ENCODE measurements at regions not wholly inside any gene's neighbourhood (a gene's known extent, or its start where the extent isn't known, plus 50 kb on each side); places are given as distances from the start of the nearest gene placed in this dataset.

DNA sequence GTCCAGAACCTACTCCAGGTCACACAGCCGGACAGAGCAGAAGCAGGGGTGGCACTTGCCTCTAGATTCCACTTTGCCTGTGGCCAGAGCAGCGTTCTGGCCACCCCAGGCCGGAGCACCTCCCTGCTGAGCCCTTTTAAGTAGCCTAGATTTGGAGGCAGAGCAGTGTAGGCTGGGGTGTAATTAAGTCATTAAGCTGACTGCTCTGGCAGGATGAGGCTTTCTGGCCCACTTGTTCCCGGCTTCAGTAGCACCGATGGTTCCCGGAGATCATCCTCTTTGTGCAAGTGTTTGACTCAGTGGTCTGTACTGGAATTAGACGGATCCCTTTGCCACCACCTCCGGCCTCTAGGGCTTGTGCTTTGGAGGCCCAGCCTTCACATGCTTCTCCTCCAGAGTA lies 281.9 kb upstream of the ANKRD55 start:
- no peak for DNase-seq (ENCODE audit: low read depth in 2 of 2)

DNA sequence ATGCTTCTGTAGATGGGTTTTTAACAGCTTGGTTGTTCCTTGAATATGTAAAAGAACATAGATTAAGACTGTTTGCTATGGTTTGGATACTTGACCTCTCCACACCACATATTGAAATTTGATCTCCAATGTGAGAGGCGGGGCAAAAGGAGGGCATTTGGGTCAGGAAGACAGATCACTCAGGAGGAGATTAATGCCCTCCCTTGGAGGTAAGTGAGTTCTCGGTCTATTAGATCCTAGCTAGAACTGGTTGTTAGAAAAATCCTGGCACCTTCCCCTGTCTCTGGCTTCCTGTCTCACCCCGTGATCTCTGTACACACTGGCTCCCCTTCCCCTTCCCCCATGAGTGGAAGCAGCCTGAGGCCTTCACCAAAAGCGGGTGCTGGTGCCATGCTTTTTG lies 281.1 kb upstream of the ANKRD55 start:
- no peak for DNase-seq (ENCODE audit: low read depth in 2 of 2)

DNA sequence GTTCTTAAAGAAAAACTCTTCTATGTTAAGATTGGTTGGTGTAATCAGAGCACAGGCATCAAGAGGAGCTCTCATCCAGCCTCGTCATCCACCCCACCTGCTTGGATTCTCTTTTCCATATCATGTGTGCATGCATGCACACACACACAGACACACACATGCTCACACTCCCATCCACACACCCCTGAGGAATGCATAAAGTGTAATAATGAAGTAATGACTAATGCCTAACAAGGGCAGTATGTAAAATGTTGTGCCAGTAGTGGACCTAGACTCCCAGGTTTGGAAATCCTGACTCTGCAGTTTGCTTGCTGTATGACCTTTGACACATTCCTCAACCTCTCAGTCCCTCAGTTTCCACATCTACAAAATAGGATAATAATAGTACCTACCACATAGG lies 280.0 kb upstream of the ANKRD55 start:
- no peak for DNase-seq (ENCODE audit: low read depth in 2 of 2)

DNA sequence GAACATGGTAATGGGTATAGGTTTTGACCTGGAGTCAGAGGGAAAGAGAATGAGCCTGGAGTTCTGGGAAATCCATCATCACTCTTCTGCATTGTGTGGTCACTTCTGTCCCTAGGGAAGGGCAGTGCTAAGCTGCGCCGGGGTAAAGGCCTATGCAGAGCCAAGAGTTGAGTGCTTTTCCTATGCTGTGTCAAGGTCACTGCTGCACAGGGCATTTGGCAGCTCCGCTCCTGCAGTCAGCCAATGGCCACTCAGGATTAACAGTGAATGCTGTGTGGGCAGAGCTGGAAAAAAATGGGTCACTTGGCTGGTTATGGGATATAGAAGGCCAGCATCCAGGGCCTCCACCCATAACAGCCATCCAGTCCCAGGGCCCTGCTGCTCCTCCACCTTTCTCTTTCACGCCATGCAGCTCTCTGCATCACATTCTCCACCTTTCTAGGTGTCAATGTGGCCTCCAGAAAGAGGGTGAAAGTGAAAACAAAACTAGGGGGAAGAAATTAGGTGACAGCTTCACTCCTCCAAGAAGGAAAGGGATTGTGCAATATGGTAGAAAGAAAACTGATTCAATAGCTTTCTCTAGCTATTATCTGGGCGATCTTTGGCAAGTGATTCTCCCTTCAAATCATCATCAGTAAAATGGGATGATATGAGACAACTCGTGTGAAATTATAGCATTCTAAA lies 279.3 kb upstream of the ANKRD55 start:
- no peak for DNase-seq (ENCODE audit: low read depth in 2 of 2)

DNA sequence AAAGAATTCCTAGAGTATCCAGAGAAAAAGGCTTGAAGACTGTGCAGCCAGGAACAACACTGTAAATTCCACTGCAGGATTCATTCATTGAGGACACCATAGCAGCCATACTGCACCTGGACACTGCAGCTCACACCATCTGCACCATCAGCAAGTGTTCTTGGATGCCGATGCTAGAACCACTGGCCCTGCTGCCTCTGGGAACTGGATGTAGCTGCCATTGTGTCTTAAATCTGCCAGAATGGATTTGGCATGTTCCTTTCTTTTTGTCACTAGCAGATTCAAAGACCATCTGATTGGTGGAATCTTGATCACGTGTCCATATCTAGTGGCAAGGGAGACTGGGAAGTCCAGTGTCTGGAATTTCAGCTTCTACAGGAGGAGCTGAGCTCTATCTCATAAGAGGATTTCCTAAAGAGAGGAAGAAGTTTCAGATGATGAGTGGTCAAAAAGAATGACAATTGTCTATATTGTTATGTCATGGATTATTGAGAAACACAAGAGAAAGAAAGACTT lies 278.3 kb upstream of the ANKRD55 start:
- DNase-seq (ENCODE audit: low read depth in 2 of 2) = no peak

DNA sequence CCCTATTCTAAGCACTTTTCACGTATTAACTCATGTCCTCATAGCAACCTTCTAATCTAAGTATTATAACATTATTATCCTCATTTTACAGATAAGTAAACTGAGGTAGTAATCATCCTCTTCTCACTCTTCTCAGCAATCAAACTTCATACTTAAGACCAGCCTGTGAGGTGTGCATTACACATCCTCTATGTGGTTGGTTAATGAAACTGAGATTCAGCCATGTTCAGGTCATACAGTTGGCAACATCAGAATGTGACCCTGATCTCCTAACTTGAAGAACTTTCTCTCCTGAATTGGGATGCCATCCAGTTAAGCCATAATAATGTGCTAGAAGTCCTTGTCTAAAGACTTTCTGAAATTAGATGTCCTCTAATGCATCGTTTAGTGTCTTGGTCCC lies 275.1 kb upstream of the ANKRD55 start:
- no peak for DNase-seq (ENCODE audit: low read depth in 2 of 2)

DNA sequence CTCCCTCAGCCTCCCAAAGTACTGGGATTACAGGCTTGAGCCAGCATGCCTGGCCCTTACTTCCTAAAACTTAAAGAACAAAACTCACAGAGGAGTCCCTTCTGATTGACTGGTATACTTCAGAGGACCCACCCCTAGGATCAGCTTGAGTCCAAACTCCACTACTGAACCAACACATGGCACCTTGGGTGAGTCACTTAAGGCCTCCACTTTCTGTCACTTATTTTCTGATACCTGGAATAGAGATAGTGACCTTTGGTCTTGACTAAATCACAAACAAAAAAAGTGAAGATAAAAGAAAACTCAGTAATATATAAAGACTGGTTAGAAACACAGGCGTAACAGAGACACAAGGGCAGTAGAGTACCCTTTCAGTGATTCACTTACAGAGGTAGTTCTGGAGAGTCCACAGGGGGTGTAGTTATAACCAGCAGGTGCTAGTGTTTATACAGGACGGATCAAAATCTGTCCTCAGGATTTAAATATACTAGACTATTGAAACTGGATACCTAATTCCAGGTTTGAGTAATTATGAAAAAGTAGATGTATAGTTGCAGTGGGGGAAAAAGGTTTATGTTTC lies 274.3 kb upstream of the ANKRD55 start:
- DNase-seq (ENCODE audit: low read depth in 2 of 2) = no peak

DNA sequence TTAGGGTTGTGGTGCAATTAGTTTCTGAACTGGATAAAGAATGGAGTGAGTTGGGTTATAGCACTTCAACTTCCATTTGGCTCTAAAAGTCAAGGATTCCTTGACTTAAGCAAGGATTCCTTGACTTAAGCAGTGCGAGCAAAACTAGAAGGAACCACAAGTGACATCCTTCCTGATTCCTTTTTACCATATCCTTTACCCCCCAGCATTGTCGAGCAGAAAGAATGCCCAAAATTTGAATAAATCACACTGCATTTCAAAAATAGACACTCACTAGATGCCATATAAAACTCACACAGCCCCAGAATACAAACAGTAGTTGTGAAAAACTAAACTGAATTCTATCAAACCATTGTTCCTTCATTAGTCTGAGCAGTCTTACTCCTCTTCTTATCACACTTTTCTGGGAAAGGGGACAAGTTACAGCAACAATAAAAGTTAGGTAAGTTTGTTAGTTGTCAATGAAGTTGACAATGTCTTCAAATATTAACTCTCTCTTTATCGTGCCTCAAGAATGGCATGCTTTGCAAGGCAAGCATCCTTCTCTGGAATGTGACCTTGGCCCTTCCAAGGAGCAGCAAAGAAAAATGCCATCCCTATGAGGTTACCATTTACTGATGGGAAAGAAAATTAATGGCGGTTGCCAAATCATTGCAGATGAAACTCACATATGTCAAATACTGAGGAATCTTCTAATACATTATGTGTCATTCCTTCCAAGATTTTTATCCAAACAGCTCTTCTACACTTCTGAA lies 273.3 kb upstream of the ANKRD55 start:
- DNase-seq (ENCODE audit: low read depth in 2 of 2) = no peak

DNA sequence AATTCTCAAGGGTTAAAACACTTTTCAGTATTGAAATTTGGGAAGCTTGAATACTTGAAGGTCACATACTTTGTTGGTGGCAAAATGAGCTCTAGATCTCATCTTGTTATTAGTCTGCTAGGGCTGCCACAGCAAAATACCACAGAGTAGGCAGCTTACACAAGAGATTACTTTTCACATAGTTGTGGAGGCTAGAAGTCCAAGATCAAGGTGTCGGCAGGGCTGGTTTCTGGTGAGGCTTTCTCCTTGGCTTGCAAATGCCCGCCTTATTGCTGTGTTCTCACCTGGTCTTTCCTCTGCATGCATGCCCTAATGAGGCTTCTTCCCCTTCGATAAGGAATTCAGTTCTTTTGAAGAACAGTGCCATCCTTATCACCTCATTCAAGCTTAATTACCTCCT lies 270.8 kb upstream of the ANKRD55 start:
- DNase-seq (ENCODE audit: low read depth in 2 of 2) = no peak

DNA sequence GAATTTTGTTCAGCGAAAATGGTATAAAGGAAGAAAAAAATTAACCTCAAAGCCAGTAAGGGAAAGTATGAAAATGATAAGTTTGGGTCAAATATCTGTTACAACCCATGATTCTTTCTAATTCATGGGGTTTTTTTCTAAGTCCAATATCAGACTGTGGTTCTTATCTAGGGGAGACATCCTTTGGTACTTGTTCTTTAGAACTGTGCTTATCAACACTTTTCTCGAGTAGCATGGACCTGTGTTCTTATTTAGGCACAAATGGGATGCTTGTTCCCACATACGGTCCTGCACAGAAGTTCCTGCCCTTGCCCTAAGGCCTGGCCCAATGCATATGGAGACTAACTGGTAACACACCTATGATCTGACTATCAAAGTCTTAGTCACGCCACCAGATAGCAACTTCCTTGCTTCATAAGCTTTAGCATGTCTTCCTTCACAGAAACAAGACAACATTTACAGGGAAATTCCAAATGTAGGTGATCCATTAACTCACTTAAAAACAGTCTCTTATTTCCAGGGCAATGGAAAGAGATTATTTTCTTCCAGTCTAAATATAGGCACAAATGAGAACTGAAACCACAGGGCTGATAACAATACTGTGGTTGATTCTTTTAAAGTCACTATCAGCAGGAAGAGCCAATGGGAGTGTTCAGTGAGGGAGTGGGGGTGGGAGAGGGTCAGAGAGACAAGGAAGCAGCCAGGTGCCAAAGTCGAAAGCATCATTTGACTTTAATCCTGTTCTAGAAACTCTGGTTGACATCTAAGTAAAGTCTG lies 268.8 kb upstream of the ANKRD55 start:
- no peak for DNase-seq (ENCODE audit: low read depth in 2 of 2)

DNA sequence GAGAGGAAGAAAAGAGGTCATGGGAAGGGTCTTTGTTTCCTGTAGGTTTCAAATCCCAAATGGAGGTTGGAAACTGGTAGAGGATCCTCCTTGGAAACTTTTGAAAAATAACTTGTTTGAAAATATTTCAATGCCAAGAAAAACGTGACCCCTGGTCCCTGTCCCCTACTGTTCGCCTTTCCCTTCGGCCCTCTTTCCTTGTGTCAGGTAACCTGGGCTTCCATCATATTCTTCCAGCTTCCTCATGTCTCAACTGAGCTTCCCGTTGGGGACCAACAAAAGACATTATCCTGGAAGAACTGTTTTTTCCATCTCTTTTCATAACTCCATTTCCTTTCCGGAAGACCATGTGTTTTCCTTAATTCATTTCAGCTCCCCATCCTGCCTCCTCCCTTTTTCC lies 266.8 kb upstream of the ANKRD55 start:
- no peak for DNase-seq (ENCODE audit: low read depth in 2 of 2)

DNA sequence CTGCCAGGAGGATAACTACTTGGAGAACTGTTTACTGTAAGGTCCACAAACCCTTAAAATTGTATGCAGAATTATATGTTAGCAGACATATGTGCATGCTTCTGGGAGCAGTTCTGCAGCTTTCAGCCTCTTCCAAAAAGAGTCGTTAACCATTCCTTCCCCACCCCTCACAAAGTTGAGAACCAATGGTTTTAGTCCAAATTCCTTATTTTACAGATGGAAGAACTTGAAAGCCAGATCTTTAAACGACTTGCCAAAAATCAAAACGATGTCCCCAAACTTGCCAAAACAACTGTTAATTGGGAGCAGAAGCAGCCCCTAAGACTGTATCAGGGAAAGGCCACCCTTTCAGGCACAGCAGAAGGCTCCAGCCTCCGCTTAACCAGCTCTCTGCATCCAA lies 266.4 kb upstream of the ANKRD55 start:
- DNase-seq (ENCODE audit: low read depth in 2 of 2) = no peak

DNA sequence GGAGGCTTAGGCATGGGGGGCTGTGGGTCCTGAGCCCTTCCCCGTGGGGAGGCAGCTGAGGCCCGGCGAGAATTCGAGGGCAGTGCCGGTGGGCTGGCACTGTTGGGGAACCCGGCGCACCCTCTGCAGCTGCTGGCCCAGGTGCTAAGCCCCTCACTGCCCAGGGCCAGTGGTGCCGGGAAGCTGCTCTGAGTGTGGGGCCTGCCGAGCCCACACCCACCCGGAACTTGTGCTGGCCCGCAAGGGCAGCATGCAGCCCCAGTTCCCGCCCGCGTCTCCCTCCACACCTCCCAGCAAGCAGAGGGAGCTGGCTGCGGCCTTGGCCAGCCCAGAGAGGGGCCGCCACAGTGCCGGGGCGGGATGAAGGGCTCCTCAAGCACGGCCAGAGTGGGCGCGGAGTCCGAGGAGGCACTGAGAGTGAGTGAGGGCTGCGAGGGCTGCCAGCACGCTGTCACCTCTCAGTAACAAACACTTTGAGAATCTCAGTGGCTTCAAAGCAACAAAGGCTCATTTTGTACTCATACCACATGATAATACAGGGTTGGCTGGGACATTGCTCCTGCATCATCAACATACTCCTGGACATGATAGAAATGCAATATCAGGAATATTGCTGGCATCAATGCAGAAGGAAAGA lies 265.7 kb upstream of the ANKRD55 start:
- DNase-seq (ENCODE audit: low read depth in 2 of 2) = no peak

DNA sequence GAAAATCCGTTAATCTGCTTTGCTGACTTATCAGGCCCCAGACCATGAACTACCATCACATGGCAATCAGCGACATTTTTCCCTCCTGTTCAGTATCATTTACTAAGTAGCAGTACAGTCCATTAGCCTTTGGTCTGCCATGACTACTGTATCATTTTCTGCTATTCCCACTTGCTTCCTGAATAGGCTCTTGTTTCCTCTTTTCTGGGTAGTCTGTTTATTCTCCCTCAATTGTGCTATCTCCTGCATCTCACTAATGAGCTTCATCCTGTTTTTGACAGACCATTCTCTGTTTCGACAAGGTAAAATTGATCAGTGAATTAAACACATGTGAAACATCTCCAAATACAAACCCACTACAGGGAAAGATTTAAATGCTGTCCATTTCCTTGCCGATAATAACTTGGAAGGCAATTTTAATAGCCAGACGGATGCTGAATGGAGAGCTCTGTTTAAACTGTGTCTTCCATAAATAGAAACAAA lies 263.5 kb upstream of the ANKRD55 start:
- DNase-seq (ENCODE audit: low read depth in 2 of 2) = no peak

DNA sequence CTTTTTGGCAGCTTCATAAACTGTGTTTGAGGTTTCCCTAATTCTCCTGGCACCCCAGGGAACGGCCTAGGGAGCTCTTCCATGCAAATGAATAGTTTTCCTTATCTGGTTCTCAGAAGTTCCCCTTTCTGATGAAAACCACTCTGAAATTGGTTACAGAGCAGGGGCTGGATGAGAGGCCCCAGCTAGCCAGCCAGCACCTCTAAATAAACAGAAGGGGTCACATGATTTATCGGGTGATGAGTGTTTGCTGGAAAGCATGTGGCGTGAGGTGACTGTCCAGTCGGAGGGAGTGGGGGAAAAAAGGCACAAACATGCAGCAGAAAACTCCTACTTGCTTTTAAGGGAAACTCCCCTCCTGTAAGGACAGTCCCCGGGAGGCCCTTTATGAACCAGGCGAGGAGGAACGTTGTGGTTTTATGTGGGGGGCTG lies 261.2 kb upstream of the ANKRD55 start:
- no peak for DNase-seq (ENCODE audit: low read depth in 2 of 2)

DNA sequence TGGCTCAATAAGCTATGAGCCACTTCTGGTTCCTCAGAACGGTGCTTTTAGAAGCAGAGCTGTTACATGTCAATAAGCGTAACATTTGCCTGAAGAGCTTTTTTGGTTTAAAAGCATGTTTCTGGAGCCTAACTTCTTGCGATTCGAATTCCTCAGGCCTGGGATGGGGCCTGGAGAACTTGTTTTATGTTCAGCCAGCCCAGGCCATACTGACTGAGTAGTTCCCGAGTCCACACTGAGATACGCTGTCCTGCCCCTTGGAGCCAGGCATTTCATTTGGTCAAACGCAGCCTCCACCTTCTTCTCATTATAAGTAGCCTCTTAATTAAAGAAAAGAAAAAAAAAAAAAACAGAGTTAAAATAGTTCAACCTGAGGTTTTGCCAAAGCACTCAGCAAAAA lies 260.6 kb upstream of the ANKRD55 start:
- no peak for DNase-seq (ENCODE audit: low read depth in 2 of 2)

DNA sequence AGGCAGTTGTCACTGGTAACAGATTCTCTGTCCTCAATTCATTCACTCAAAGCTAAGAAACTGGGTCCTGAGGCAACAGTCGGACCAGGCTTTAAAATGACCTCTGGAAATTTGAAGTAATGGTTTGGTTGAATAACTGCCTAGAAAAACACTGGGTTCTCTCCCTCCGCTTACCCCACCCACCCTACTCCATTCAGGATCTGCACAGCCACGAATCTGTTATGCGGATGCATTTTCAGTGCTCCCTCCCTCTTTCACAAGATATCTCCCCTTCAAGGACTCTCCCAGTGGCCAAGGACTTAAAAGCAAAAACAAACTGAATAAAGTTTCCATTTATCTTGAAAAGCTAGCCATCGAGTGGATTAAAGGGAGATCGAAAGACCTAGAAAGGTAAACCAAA lies 260.2 kb upstream of the ANKRD55 start:
- DNase-seq (ENCODE audit: low read depth in 2 of 2) = no peak

DNA sequence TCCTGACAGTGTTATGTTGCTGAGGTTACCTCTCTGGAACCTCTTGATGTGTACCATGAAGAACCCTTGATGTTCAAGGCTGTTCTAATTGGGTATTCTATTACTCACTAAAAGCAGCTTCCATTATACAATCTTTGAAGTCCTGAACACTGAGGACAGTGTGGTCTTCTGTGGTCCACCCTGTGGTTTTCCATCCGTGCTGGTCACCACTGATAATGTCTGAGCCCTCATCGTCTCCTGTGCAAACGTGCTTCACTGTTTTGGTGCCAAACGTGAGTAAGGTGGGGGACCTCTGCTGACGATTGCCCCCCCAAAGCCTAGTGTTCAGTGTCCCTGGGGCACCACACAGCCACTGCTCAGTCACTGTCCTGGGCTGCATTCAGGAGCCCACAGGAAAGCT lies 259.7 kb upstream of the ANKRD55 start:
- no peak for DNase-seq (ENCODE audit: low read depth in 2 of 2)

DNA sequence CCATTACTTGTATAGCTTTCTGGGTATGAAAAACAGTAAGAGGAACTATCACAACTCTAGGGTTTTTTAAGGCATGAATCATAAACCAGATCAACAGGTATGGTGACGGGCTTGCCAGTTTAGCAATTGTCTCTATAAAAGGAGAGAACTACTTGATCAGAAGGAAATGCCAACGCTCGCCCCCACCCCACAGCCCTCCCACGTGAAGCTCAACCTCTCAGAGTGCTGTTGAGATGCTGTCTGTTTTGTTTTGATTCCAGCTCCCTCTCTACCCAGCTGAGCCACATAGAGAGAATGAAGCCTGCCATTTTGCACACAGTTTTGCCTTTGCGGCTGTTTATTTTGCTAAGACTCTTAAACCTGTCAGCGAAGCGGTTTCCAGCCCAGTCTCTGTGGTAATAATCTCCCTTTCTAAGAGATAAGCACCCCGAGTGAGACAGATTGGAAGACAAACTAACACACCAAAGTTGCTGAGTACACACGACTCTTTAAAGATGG lies 257.9 kb upstream of the ANKRD55 start:
- no peak for DNase-seq (ENCODE audit: low read depth in 2 of 2)

DNA sequence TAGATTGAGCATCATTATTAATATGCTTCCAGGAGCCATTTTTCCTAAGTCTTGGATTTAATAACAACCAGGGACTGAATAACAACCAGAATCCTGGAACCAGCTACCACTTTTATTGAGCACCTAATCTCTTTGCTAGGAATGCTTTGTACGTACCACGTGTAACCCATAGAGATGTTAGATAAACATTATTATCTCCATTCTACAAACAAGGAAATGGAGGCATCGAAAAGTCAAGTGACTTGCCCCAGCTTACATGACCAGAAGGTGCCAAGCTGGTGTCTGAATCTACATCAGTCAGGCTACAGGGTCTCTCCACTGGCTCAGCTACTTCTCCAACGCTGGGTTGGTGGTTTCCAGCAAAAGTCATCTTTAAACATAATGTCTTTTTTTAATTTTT lies 256.1 kb upstream of the ANKRD55 start:
- DNase-seq (ENCODE audit: low read depth in 2 of 2) = no peak

DNA sequence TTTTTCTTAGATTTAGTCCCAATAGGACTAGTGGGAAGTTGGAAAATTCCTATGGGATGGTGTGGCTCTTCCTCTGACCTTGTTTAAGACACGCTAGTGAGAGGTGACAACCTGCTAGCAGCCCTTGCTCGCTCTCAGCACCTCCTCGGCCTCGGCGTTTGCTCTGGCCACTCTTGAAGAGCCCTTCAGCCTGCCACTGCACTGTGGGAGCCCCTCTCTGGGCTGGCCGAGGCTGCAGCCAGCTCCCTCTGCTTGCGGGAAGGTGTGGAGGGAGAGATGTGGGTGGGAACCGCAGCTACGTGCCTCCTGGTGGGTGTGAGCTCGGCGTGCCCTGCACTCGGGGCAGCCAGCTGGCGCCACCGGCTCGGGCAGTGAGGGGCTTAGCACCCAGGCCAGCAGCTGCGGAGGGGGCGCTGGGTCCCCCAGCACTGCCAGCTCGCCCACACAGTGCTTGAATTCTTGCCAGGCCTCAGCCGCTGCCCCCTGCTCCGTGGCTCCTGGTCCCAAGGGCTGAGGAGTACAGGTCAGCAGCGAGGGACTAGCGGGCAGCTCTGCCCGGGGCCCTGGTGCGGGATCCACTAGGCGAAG lies 254.5 kb upstream of the ANKRD55 start:
- DNase-seq (ENCODE audit: low read depth in 2 of 2) = no peak

Measured in stimulated activated CD8-positive, alpha-beta memory T cell treated with anti-CD3 and anti-CD28 coated beads, Interleukin-2, amount 100 ng/mL, for 1 hour (primary cell).